DOHH2 (cell line): ENCODE measurements at regions not wholly inside any gene's neighbourhood (a gene's known extent, or its start where the extent isn't known, plus 50 kb on each side); places are given as distances from the start of the nearest gene placed in this dataset.

ENCODE experiments used
- CTCF ChIP-seq: fragments of 200-600 bp; sonication (generic); IDR thresholded peaks from one replicate; pipeline ENCODE4 v1.5.1; 2014; ENCODE audit warnings: antibody characterized with exemption, mild to moderate bottlenecking, low read depth, low read length; ENCODE audit not compliant: poor library complexity, severe bottlenecking
- EZH2phosphoT487 ChIP-seq: fragments of 200-600 bp; sonication (generic); IDR thresholded peaks from 2 replicates; pipeline ENCODE4 v1.6.1; 2017; ENCODE audit warnings: borderline replicate concordance, mild to moderate bottlenecking, antibody characterized with exemption, low read length, moderate library complexity, mixed read lengths

DNA sequence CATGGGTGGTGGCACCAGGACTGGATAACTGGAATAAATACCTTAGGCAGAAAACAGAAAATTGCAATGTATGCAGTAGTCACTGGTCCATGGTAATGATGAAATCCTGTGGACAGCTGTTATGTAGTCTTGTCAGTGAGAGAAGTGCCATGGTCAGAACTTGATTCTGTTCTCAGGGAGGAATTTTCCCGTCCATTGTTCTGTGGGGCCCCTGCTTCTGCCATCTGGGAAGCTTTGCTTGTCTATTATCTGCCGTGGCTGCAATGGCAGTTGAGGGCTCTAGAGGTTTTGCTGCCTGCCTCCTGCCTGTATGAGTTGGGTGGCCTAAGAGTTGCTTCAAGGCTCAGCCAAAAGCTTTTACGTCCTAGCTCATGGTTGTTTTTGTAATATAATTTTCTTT is 126.8 kb upstream of the SLC35B3 start:
- no peak for TF ChIP-seq CTCF
- no peak for TF ChIP-seq EZH2phosphoT487
